ENCODE measurements at regions not wholly inside any gene's neighbourhood (a gene's known extent, or its start where the extent isn't known, plus 50 kb on each side); places are given as distances from the start of the nearest gene placed in this dataset.

GRCh38 chr5:118009741-118010297 lies 978.5 kb downstream of the DTWD2 start:
- no peak for TF ChIP-seq POLR2A (IDR thresholded peaks at IDR 0.05)
- TF ChIP-seq, protein P1, sequence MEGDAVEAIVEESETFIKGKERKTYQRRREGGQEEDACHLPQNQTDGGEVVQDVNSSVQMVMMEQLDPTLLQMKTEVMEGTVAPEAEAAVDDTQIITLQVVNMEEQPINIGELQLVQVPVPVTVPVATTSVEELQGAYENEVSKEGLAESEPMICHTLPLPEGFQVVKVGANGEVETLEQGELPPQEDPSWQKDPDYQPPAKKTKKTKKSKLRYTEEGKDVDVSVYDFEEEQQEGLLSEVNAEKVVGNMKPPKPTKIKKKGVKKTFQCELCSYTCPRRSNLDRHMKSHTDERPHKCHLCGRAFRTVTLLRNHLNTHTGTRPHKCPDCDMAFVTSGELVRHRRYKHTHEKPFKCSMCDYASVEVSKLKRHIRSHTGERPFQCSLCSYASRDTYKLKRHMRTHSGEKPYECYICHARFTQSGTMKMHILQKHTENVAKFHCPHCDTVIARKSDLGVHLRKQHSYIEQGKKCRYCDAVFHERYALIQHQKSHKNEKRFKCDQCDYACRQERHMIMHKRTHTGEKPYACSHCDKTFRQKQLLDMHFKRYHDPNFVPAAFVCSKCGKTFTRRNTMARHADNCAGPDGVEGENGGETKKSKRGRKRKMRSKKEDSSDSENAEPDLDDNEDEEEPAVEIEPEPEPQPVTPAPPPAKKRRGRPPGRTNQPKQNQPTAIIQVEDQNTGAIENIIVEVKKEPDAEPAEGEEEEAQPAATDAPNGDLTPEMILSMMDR (IDR thresholded peaks at IDR 0.05) = no peak
